ENCODE measurements at regions not wholly inside any gene's neighbourhood (a gene's known extent, or its start where the extent isn't known, plus 50 kb on each side); places are given as distances from the start of the nearest gene placed in this dataset.

GRCh38 chr13:107252021-107252420 is 684.1 kb upstream of the ARGLU1 start:
- Histone ChIP-seq H3K4me3 (ENCODE audit: low read length, poor library complexity, severe bottlenecking) (no peak overlapping the region), H3K9me3 (ENCODE audit: insufficient read depth, low read depth, low read length) (no peaks in the 10 kb centered on the region), H3K27me3 (ENCODE audit: insufficient read depth, low read length, poor library complexity, severe bottlenecking) (no peaks in the 10 kb centered on the region), H3K4me2 (ENCODE audit: low read depth, low read length, poor library complexity, severe bottlenecking) (no peak overlapping the region), H3F3A (ENCODE audit: low read depth) (no peaks in the 10 kb centered on the region), H2AFZ (ENCODE audit: low read length) (no peak overlapping the region), H3K36me3 (ENCODE audit: insufficient read depth, low read length) (no peaks in the 10 kb centered on the region), H3K9me2 (replicated peaks; ENCODE audit: low read depth, low read length) (no peaks in the 10 kb centered on the region), H3K9ac (ENCODE audit: low read depth, low read length, poor library complexity, severe bottlenecking) (no peak overlapping the region), H3K4me1 (ENCODE audit: insufficient read depth, low read length, poor library complexity, severe bottlenecking) (no peaks in the 10 kb centered on the region), H3K79me2 (ENCODE audit: insufficient read depth, low read length) (no peaks in the 10 kb centered on the region), H4K20me1 (ENCODE audit: insufficient read depth, low read length, poor library complexity, severe bottlenecking) (no peaks in the 10 kb centered on the region)
- TF ChIP-seq CTCF (conservative IDR thresholded peaks at IDR 0.05; ENCODE audit: low read length): no peak

- Histone ChIP-seq H2AFZ (ENCODE audit: low read length) (no peak overlapping the region), H3K79me2 (ENCODE audit: insufficient read depth, low read length) (no peaks in the 10 kb centered on the region), H3F3A (ENCODE audit: low read depth) (no peaks in the 10 kb centered on the region), H3K9me3 (ENCODE audit: insufficient read depth, low read depth, low read length) (no peaks in the 10 kb centered on the region), H3K9me2 (replicated peaks; ENCODE audit: low read depth, low read length) (no peaks in the 10 kb centered on the region), H4K20me1 (ENCODE audit: insufficient read depth, low read length, poor library complexity, severe bottlenecking) (no peaks in the 10 kb centered on the region), H3K9ac (ENCODE audit: low read depth, low read length, poor library complexity, severe bottlenecking) (no peak overlapping the region), H3K27me3 (ENCODE audit: insufficient read depth, low read length, poor library complexity, severe bottlenecking) (no peaks in the 10 kb centered on the region), H3K36me3 (ENCODE audit: insufficient read depth, low read length) (no peaks in the 10 kb centered on the region), H3K4me1 (ENCODE audit: insufficient read depth, low read length, poor library complexity, severe bottlenecking) (no peaks in the 10 kb centered on the region), H3K4me2 (ENCODE audit: low read depth, low read length, poor library complexity, severe bottlenecking) (no peak overlapping the region), H3K4me3 (ENCODE audit: low read length, poor library complexity, severe bottlenecking) (no peak overlapping the region)
- TF ChIP-seq CTCF (conservative IDR thresholded peaks at IDR 0.05; ENCODE audit: low read length) (no peak), EZH2phosphoT487 (IDR thresholded peaks at IDR 0.05; ENCODE audit: borderline replicate concordance) (no peak)
These were observed 683.4 kb upstream of the ARGLU1 start for GRCh38 chr13:107251341-107251740.

GRCh38 chr13:107250628-107251027 is 682.7 kb upstream of the ARGLU1 start:
- Histone ChIP-seq H3K36me3 (ENCODE audit: insufficient read depth, low read length) (no peaks in the 10 kb centered on the region), H3K27me3 (ENCODE audit: insufficient read depth, low read length, poor library complexity, severe bottlenecking) (no peaks in the 10 kb centered on the region), H3K9me2 (replicated peaks; ENCODE audit: low read depth, low read length) (no peaks in the 10 kb centered on the region), H3K9ac (ENCODE audit: low read depth, low read length, poor library complexity, severe bottlenecking) (no peak overlapping the region), H3K9me3 (ENCODE audit: insufficient read depth, low read depth, low read length) (no peaks in the 10 kb centered on the region), H2AFZ (ENCODE audit: low read length) (no peak overlapping the region), H3K79me2 (ENCODE audit: insufficient read depth, low read length) (no peaks in the 10 kb centered on the region), H3F3A (ENCODE audit: low read depth) (no peaks in the 10 kb centered on the region), H3K4me2 (ENCODE audit: low read depth, low read length, poor library complexity, severe bottlenecking) (no peak overlapping the region), H4K20me1 (ENCODE audit: insufficient read depth, low read length, poor library complexity, severe bottlenecking) (no peaks in the 10 kb centered on the region), H3K4me1 (ENCODE audit: insufficient read depth, low read length, poor library complexity, severe bottlenecking) (no peaks in the 10 kb centered on the region), H3K4me3 (ENCODE audit: low read length, poor library complexity, severe bottlenecking) (no peak overlapping the region)
- TF ChIP-seq EZH2phosphoT487 (IDR thresholded peaks at IDR 0.05; ENCODE audit: borderline replicate concordance) (no peak), CTCF (conservative IDR thresholded peaks at IDR 0.05; ENCODE audit: low read length) (no peak)
